IMR-90 (cell line): ENCODE measurements at regions not wholly inside any gene's neighbourhood (a gene's known extent, or its start where the extent isn't known, plus 50 kb on each side); places are given as distances from the start of the nearest gene placed in this dataset.

Experiments used
- ATAC-seq: fragments of 200-7000 bp; cut with Tn5 transposase; 2 replicates; pipeline ENCODE4 v1.9.1; 2020; ENCODE audit warnings: low read depth, mild to moderate bottlenecking, moderate library complexity
- BruUV-seq: library from RNA; stranded (reverse); fragments of 400-500 nt; replicated peaks from 2 replicates; lab custom pipeline; 2021; lab: Mats Ljungman, UMichigan
- CTCF ChIA-PET: fragments of 300-600 bp; formaldehyde crosslinking; extraction: SDS; loops from one replicate; lab custom pipeline; 2021; ENCODE audit warnings: antibody characterized with exemption; lab: Yijun Ruan, JAX
- POLR2A ChIA-PET: fragments of 300-600 bp; sonication (Branson Sonifier 250); formaldehyde crosslinking; loops from one replicate; lab custom pipeline; 2022; ENCODE audit warnings: antibody characterized with exemption; ENCODE audit not compliant: unreplicated experiment; lab: Charles Lee
- DNase-seq: peaks from one replicate; pipeline ENCODE4 v3.0.0; 2013
- H2AFZ ChIP-seq: replicated peaks from 2 replicates; pipeline ENCODE3; 2013; ENCODE audit warnings: low read length, mild to moderate bottlenecking; ENCODE audit not compliant: poor library complexity
- H2AK5ac ChIP-seq: 2 replicates; pipeline ENCODE4 v1.6.1; 2013; ENCODE audit warnings: low read depth, low read length, inconsistent platforms
- H2AK9ac ChIP-seq: replicated peaks from 2 replicates; pipeline ENCODE3; 2013; ENCODE audit warnings: mild to moderate bottlenecking, low read depth, low read length, moderate library complexity; ENCODE audit not compliant: poor library complexity
- H2BK120ac ChIP-seq: 2 replicates; pipeline ENCODE4 v1.6.1; 2013; ENCODE audit warnings: low read depth, low read length, inconsistent platforms
- H2BK15ac ChIP-seq: 3 replicates; pipeline ENCODE4 v1.6.1; 2013; ENCODE audit warnings: low read depth, low read length, inconsistent platforms
- H2BK20ac ChIP-seq: 2 replicates; pipeline ENCODE4 v1.6.1; 2013; ENCODE audit warnings: low read depth, mild to moderate bottlenecking, inconsistent platforms, low read length, moderate library complexity
- H2BK5ac ChIP-seq: 2 replicates; pipeline ENCODE4 v1.6.1; 2013; ENCODE audit warnings: mild to moderate bottlenecking, low read depth, low read length, inconsistent platforms; ENCODE audit not compliant: poor library complexity, severe bottlenecking
- H3K14ac ChIP-seq: replicated peaks from 2 replicates; pipeline ENCODE4 v1.6.1; 2013; ENCODE audit warnings: low read depth, low read length, inconsistent platforms
- H3K18ac ChIP-seq: 2 replicates; pipeline ENCODE4 v1.6.1; 2013; ENCODE audit warnings: low read depth, low read length, control low read depth
- H3K23ac ChIP-seq: 2 replicates; pipeline ENCODE4 v1.6.1; 2013; ENCODE audit warnings: low read depth, low read length, inconsistent platforms
- H3K27ac ChIP-seq: 2 replicates; pipeline ENCODE4 v1.5.1; 2013; ENCODE audit warnings: mild to moderate bottlenecking, control low read depth, low read length; ENCODE audit not compliant: insufficient read depth
- H3K27me3 ChIP-seq: 2 replicates; pipeline ENCODE4 v1.6.1; 2013; ENCODE audit warnings: low read length; ENCODE audit not compliant: control insufficient read depth, insufficient read depth
- H3K36me3 ChIP-seq: 2 replicates; pipeline ENCODE4 v1.6.1; 2013; ENCODE audit warnings: low read length, mixed read lengths; ENCODE audit not compliant: control insufficient read depth, insufficient read depth
- H3K4ac ChIP-seq: 2 replicates; pipeline ENCODE4 v1.6.1; 2013; ENCODE audit warnings: low read depth, low read length, inconsistent platforms
- H3K4me1 ChIP-seq: 2 replicates; pipeline ENCODE4 v1.6.1; 2013; ENCODE audit warnings: low read length, mixed read lengths; ENCODE audit not compliant: control insufficient read depth, insufficient read depth
- H3K4me2 ChIP-seq: 2 replicates; pipeline ENCODE4 v1.6.1; 2013; ENCODE audit warnings: low read depth, mild to moderate bottlenecking, control low read depth, low read length, moderate library complexity
- H3K4me3 ChIP-seq: 2 replicates; pipeline ENCODE4 v1.5.1; 2013; ENCODE audit warnings: low read depth, mild to moderate bottlenecking, control low read depth, low read length, moderate library complexity; ENCODE audit not compliant: insufficient read depth
- H3K56ac ChIP-seq: 2 replicates; pipeline ENCODE4 v1.6.1; 2013; ENCODE audit warnings: low read length, inconsistent platforms; ENCODE audit not compliant: insufficient read depth; ENCODE audit errors: extremely low read depth
- H3K79me1 ChIP-seq, 2 experiments: 2 replicates each; pipeline ENCODE4 v1.6.1; 2013; ENCODE audit warnings: low read length in 2 of 2, inconsistent platforms in 1 of 2, low read depth in 1 of 2
- H3K9ac ChIP-seq: 2 replicates; pipeline ENCODE4 v1.6.1; 2013; ENCODE audit warnings: low read depth, low read length, control low read depth
- H3K9me1 ChIP-seq: 2 replicates; pipeline ENCODE4 v1.6.1; 2013; ENCODE audit warnings: low read length, inconsistent platforms; ENCODE audit not compliant: insufficient read depth
- H3K9me3 ChIP-seq: 2 replicates; pipeline ENCODE4 v1.6.1; 2013; ENCODE audit warnings: low read length; ENCODE audit not compliant: control insufficient read depth, insufficient read depth
- H4K20me1 ChIP-seq: 2 replicates; pipeline ENCODE4 v1.6.1; 2013; ENCODE audit warnings: low read length, inconsistent platforms; ENCODE audit not compliant: insufficient read depth
- H4K5ac ChIP-seq: 2 replicates; pipeline ENCODE4 v1.6.1; 2013; ENCODE audit warnings: mild to moderate bottlenecking, low read depth, low read length, control low read depth
- H4K8ac ChIP-seq, 2 experiments: 2 replicates each; pipeline ENCODE4 v1.6.1; 2013; ENCODE audit warnings: low read depth in 2 of 2, low read length in 2 of 2, control low read depth in 1 of 2, inconsistent platforms in 1 of 2
- H4K91ac ChIP-seq: 2 replicates; pipeline ENCODE4 v1.6.1; 2013; ENCODE audit warnings: low read depth, low read length, inconsistent platforms; ENCODE audit not compliant: insufficient read depth
- BHLHE40 ChIP-seq: fragments of 150-350 bp; IDR thresholded peaks from 2 replicates; pipeline ENCODE4 v1.6.1; 2016; ENCODE audit warnings: mild to moderate bottlenecking, low read depth, low read length
- CEBPB ChIP-seq: IDR thresholded peaks from 2 replicates; pipeline ENCODE4 v1.6.1; 2012; ENCODE audit warnings: low read depth, low read length, improper control_type of control experiment
- MAFK ChIP-seq: IDR thresholded peaks from 2 replicates; pipeline ENCODE4 v1.6.1; 2012; ENCODE audit warnings: low read depth, low read length, improper control_type of control experiment
- MXI1 ChIP-seq: IDR thresholded peaks from 2 replicates; pipeline ENCODE4 v1.6.1; 2012; ENCODE audit warnings: low read depth, mild to moderate bottlenecking, low read length, moderate library complexity, borderline replicate concordance
- NFE2L2 ChIP-seq: fragments of 150-350 bp; IDR thresholded peaks from 2 replicates; pipeline ENCODE4 v1.6.1; 2016; ENCODE audit warnings: low read depth, mild to moderate bottlenecking, low read length
- POLR2A ChIP-seq: IDR thresholded peaks from 2 replicates; pipeline ENCODE4 v1.6.1; 2012; ENCODE audit warnings: mild to moderate bottlenecking, low read depth, low read length
- RAD21 ChIP-seq: IDR thresholded peaks from 2 replicates; pipeline ENCODE4 v1.6.1; 2012; ENCODE audit warnings: low read length, improper control_type of control experiment
- RCOR1 ChIP-seq: IDR thresholded peaks from 2 replicates; pipeline ENCODE4 v1.6.1; 2012; ENCODE audit warnings: mild to moderate bottlenecking, low read length, improper control_type of control experiment; ENCODE audit not compliant: insufficient replicate concordance
- RFX5 ChIP-seq: IDR thresholded peaks from 2 replicates; pipeline ENCODE4 v1.8.0; 2012; ENCODE audit warnings: low read depth, mild to moderate bottlenecking, low read length, moderate library complexity
- SMC3 ChIP-seq: fragments of 150-350 bp; IDR thresholded peaks from 2 replicates; pipeline ENCODE4 v1.6.1; 2016; ENCODE audit warnings: low read depth, mild to moderate bottlenecking, antibody characterized with exemption, low read length, moderate library complexity
- USF2 ChIP-seq: fragments of 150-350 bp; IDR thresholded peaks from 2 replicates; pipeline ENCODE4 v1.6.1; 2017; ENCODE audit warnings: mild to moderate bottlenecking, antibody characterized with exemption, low read length, low read depth
- WGBS, 2 experiments: methylation state at CpG; one replicate each; pipeline versions ENCODE4 v1.1.5 to v1.1.7; 2013; ENCODE audit warnings: missing lambda C conversion rate in 2 of 2; ENCODE audit not compliant: insufficient read length in 1 of 2; ENCODE audit errors: extremely low coverage in 2 of 2; 5-methylcytosine and 5-hydroxymethylcytosine counted together
- dilution Hi-C: fragments of 300-500 bp; cut with HindIII; formaldehyde crosslinking; loops from one replicate; pipeline ENCODE4 v1.14.3; 2018; ENCODE audit warnings: low sequenced_read_pairs; ENCODE audit not compliant: unreplicated experiment
- in situ Hi-C: fragments of 300-500 bp; cut with MboI; formaldehyde crosslinking; loops from 3 replicates; pipeline ENCODE4 v1.14.3; 2019; ENCODE audit warnings: low sequenced_read_pairs, inconsistent platforms, mixed read lengths
- intact Hi-C: fragments of 100-400 bp; cut with micrococcal nuclease; formaldehyde crosslinking; loops from 2 replicates; pipeline ENCODE4 v1.10.0; 2022

DNA sequence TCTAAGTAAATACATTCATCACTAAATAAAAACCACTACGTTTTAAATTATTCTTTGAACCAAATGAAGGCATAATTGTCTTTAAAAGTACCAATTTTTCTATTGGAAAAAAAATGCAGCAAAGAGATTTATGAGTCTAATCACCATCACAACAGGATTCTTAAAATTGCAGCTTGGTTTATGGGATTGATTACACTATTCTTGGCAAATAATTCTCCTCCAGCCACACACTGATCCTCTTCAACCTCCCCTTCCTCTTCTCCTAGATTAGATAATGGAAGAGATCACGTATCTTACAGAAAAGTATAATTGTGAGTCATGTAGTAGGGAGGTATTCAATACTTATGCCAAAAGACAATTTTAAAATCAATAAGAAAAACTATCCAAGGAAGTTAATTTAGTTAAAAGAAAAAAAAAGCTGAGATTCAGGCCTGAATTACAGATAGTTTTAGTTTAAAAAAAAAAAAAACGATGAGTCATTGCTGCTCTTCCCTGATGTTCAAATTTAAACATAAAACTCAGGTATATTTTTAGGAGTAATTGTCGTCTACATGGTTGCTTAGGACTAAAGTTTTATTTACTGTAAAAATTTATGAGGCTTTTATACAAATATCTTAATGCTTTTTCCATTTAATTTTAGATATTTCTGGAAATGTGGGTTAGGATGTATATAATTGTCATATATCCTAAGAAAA is 133.7 kb upstream of the CDK1 start:
- Histone ChIP-seq H3K27me3 (no peaks in the 10 kb centered on the region), H4K5ac (no peak overlapping the region), H3K36me3 (no peaks in the 10 kb centered on the region), H3K4ac (no peak overlapping the region), H3K14ac (no peak overlapping the region), H3K4me2 (no peak overlapping the region), H2AFZ (no peak overlapping the region), H3K27ac (no peak overlapping the region), H2BK15ac (no peak overlapping the region), H3K9ac (no peak overlapping the region), H3K18ac (no peak overlapping the region), H2BK120ac (no peak overlapping the region), H3K9me3 (no peaks in the 10 kb centered on the region), H4K20me1 (no peaks in the 10 kb centered on the region), H3K56ac (no peak overlapping the region), H4K91ac (no peak overlapping the region), H2BK5ac (no peak overlapping the region), H3K4me1 (no peaks in the 10 kb centered on the region), H3K23ac (no peak overlapping the region), H3K4me3 (no peak overlapping the region), H3K79me1 (no peaks in the 10 kb centered on the region), H4K8ac (no peak overlapping the region), H2AK9ac (no peak overlapping the region), H3K9me1 (no peaks in the 10 kb centered on the region), H2AK5ac (no peak overlapping the region), H2BK20ac (no peak overlapping the region)
- BruUV-seq: no TSS peak
- ChIA-PET POLR2A (interaction anchor here (0.6 kb wide), 1 partner anchor 410 kb away, joined by 3 read pairs; no protein-coding TSS in a partner anchor), CTCF (interaction anchor here (0.7 to 4.7 kb wide), 3 partner anchors 7 to 441 kb away, joined by 3 to 35 read pairs (median 4); no protein-coding TSS in a partner anchor)
- TF ChIP-seq SMC3 (no peak), MXI1 (no peak), RAD21 (no peak), USF2 (no peak), POLR2A (no peak), RFX5 (no peak), CEBPB (no peak), MAFK (peak; percentile 53; the same call in 1 of the 2 replicates), BHLHE40 (no peak), RCOR1 (no peak), NFE2L2 (peak; percentile 96)
- no peak for ATAC-seq
- no CpG with 5 or more reads among the region's 4 CpGs for WGBS, 2 experiments
- in situ Hi-C loops (loop anchor here (5.0 to 25.0 kb wide), 2 partner anchors 202 to 532 kb away; no protein-coding TSS in a partner anchor), dilution Hi-C loops (no loop called here), intact Hi-C loops (loop anchor here (5.0 to 10.0 kb wide), 2 partner anchors 407 to 440 kb away; no protein-coding TSS in a partner anchor)
- no peak for DNase-seq
